Keratinocyte (primary cell): ENCODE measurements at regions not wholly inside any gene's neighbourhood (a gene's known extent, or its start where the extent isn't known, plus 50 kb on each side); places are given as distances from the start of the nearest gene placed in this dataset.

Source experiments
- DNase-seq: peaks from one replicate; pipeline ENCODE4 v3.0.0-alpha.2; 2011; ENCODE audit warnings: low read depth, missing footprints, low spot score
- FAIRE-seq: peaks from 2 replicates; lab custom pipeline; 2011; peaks lifted over from hg19 to GRCh38; lab: Jason Lieb, UNC
- H2AFZ ChIP-seq: 2 replicates; pipeline ENCODE4 v1.6.0; 2012; ENCODE audit warnings: low read length, control low read depth, inconsistent platforms; ENCODE audit not compliant: control insufficient read depth
- H3K27ac ChIP-seq: 2 replicates; pipeline ENCODE4 v1.5.1; 2011; ENCODE audit warnings: low read length; ENCODE audit not compliant: control insufficient read depth, insufficient read depth
- H3K27me3 ChIP-seq: 3 replicates; pipeline ENCODE4 v1.6.0; 2011; ENCODE audit warnings: low read length; ENCODE audit not compliant: control insufficient read depth, insufficient read depth; ENCODE audit errors: extremely low read depth
- H3K36me3 ChIP-seq, 2 experiments: 2 replicates in 1 of 2; 3 replicates in 1 of 2; pipeline ENCODE4 v1.5.1; 2011; ENCODE audit warnings: low read length in 2 of 2, mild to moderate bottlenecking in 1 of 2; ENCODE audit not compliant: control insufficient read depth in 2 of 2, insufficient read depth in 2 of 2; ENCODE audit errors: extremely low read depth in 1 of 2
- H3K4me1 ChIP-seq: 3 replicates; pipeline ENCODE4 v1.5.1; 2011; ENCODE audit warnings: low read length; ENCODE audit not compliant: control insufficient read depth, insufficient read depth; ENCODE audit errors: extremely low read depth
- H3K4me2 ChIP-seq: 3 replicates; pipeline ENCODE4 v1.6.0; 2011; ENCODE audit warnings: low read depth, low read length; ENCODE audit not compliant: control insufficient read depth, insufficient read depth; ENCODE audit errors: extremely low read depth
- H3K4me3 ChIP-seq, 3 experiments: fragments of 200-600 bp in 1 of 3; sonication (generic) in 1 of 3; 2 replicates in 2 of 3; 3 replicates in 1 of 3; pipeline ENCODE4 v1.5.1; 2011 to 2016; ENCODE audit warnings: low read length in 3 of 3, mild to moderate bottlenecking in 3 of 3, control low read depth in 2 of 3, inconsistent platforms in 1 of 3, low read depth in 1 of 3, mixed read lengths in 1 of 3, mixed run types in 1 of 3, moderate library complexity in 1 of 3; ENCODE audit not compliant: control insufficient read depth in 2 of 3, insufficient read depth in 2 of 3; ENCODE audit errors: extremely low read depth in 1 of 3
- H3K79me2 ChIP-seq: 2 replicates; pipeline ENCODE4 v1.6.0; 2012; ENCODE audit warnings: low read length; ENCODE audit not compliant: control insufficient read depth, insufficient read depth
- H3K9ac ChIP-seq: 3 replicates; pipeline ENCODE4 v1.6.0; 2011; ENCODE audit warnings: low read length; ENCODE audit not compliant: control insufficient read depth, insufficient read depth; ENCODE audit errors: extremely low read depth
- H3K9me1 ChIP-seq: 3 replicates; pipeline ENCODE4 v1.6.0; 2011; ENCODE audit warnings: low read length; ENCODE audit not compliant: control insufficient read depth, insufficient read depth; ENCODE audit errors: extremely low read depth
- H3K9me3 ChIP-seq: 2 replicates; pipeline ENCODE4 v1.5.1; 2012; ENCODE audit warnings: low read depth, low read length; ENCODE audit not compliant: control insufficient read depth
- H4K20me1 ChIP-seq: 3 replicates; pipeline ENCODE4 v1.6.0; 2011; ENCODE audit warnings: low read length; ENCODE audit not compliant: control insufficient read depth, insufficient read depth; ENCODE audit errors: extremely low read depth
- EZH2 ChIP-seq: IDR thresholded peaks from one replicate; pipeline ENCODE4 v1.6.1; 2012; ENCODE audit warnings: inconsistent platforms, mild to moderate bottlenecking, low read length, moderate library complexity
- dilution Hi-C: fragments of 300-500 bp; cut with MboI; formaldehyde crosslinking; loops from one replicate; pipeline ENCODE4 v1.7.0; 2020; ENCODE audit warnings: low sequenced_read_pairs; ENCODE audit not compliant: extremely low pct_ligation_motif_present
- TF ChIP-seq, protein P1 (sequence below), 3 experiments: IDR thresholded peaks in 1 of 3; conservative IDR thresholded peaks in 1 of 3; optimal IDR thresholded peaks in 1 of 3; 2 replicates in 2 of 3; 3 replicates in 1 of 3; pipeline versions ENCODE3 to v1.5.1; 2011; ENCODE audit warnings: low read length in 3 of 3, mild to moderate bottlenecking in 3 of 3, moderate library complexity in 2 of 3, control low read depth in 1 of 3, inconsistent platforms in 1 of 3; ENCODE audit not compliant: insufficient read depth in 2 of 3; ENCODE audit errors: extremely low read depth in 1 of 3

DNA sequence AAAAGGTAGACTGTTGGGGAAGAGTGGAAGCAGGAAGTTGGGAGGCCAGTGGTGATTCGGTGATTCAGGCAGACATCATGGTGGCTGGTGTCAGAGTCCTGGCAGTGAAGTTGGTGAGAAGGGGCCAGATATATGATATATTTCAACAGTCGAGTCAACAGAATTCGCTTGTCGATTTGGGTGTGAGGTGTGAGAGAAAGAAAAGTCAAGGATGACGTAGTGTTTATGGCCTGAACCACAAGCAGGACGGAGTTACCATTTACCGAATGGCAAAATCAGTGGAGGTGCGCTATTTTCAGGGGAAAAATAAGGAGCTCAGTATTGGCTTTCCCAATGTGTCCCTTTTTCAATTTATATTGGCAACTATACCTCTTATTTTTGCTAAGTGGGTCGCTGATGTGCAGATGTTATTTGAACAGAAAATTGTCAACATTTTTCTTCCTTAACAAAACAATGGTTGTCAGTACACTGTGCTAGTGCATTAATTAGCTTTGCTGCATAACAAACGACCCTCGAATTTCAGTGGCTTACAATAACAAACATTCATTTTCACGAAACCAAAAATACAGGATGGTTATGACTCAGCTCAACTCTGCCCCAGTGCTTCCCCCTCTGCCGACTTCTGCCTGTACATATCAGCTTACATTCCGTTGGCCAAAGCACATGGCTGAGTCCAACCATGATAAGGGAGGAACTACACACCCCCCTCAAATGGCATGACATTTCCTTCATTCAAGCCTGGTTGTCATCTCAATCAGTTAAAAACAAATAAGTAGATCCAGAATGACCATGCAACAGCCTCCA lies 255.0 kb upstream of the ZFP64 start:
- Histone ChIP-seq H4K20me1 (no peaks in the 10 kb centered on the region), H3K4me3 (no peak overlapping the region), H3K27ac (no peak overlapping the region), H3K4me1 (no peaks in the 10 kb centered on the region), H3K4me2 (no peak overlapping the region), H3K79me2 (no peaks in the 10 kb centered on the region), H3K9me3 (no peaks in the 10 kb centered on the region), H3K9ac (no peak overlapping the region), H3K9me1 (no peaks in the 10 kb centered on the region), H3K36me3 (no peaks in the 10 kb centered on the region), H2AFZ (no peak overlapping the region), H3K27me3 (no peaks in the 10 kb centered on the region)
- no peak for TF ChIP-seq EZH2
- DNase-seq (no peak), FAIRE-seq (no peak)
- dilution Hi-C loops: no loop called here

DNA sequence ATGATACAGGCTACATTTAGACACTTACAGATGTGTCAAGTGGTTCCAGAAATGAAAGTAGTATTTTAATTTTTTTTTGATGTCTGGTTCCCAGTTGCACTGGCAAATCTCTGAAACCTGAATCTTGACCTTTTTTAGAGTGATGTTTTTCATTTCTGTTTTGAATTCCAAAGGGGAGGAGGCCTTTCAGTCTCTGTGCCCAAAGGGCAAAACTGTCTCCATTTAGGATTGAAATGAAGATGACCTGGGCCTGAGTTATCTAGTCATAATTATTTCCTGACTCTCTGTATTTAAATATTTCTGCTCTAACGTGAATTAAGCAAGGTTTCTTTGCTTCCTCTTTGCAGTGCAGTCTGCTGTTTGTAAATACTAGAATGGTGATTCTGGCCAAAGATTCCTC lies 252.9 kb upstream of the ZFP64 start:
- H3K27me3 ChIP-seq: no peaks in the 10 kb centered on the region
- dilution Hi-C loops: no loop called here
- no peak for TF ChIP-seq EZH2
- TF ChIP-seq, protein P1, sequence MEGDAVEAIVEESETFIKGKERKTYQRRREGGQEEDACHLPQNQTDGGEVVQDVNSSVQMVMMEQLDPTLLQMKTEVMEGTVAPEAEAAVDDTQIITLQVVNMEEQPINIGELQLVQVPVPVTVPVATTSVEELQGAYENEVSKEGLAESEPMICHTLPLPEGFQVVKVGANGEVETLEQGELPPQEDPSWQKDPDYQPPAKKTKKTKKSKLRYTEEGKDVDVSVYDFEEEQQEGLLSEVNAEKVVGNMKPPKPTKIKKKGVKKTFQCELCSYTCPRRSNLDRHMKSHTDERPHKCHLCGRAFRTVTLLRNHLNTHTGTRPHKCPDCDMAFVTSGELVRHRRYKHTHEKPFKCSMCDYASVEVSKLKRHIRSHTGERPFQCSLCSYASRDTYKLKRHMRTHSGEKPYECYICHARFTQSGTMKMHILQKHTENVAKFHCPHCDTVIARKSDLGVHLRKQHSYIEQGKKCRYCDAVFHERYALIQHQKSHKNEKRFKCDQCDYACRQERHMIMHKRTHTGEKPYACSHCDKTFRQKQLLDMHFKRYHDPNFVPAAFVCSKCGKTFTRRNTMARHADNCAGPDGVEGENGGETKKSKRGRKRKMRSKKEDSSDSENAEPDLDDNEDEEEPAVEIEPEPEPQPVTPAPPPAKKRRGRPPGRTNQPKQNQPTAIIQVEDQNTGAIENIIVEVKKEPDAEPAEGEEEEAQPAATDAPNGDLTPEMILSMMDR (optimal IDR thresholded peaks at IDR 0.05 in 1 of 3, IDR thresholded peaks at IDR 0.05 in 1 of 3, conservative IDR thresholded peaks at IDR 0.05 in 1 of 3; ENCODE audit: extremely low read depth in 1 of 3, insufficient read depth in 2 of 3, low read length in 3 of 3): no peak

More for the DNA sequence above, 252.9 kb upstream of the ZFP64 start:
- H3K9me1 ChIP-seq: no peaks in the 10 kb centered on the region
- H3K9me3 ChIP-seq: no peaks in the 10 kb centered on the region
- H3K79me2 ChIP-seq: no peaks in the 10 kb centered on the region
- no peak overlapping the region for H2AFZ ChIP-seq
- FAIRE-seq (no peak), DNase-seq (no peak)
- H3K4me1 ChIP-seq: no peaks in the 10 kb centered on the region
- H3K9ac ChIP-seq: no peak overlapping the region
- H3K4me3 ChIP-seq: no peak overlapping the region
- H3K4me2 ChIP-seq: no peak overlapping the region
- H3K36me3 ChIP-seq: no peaks in the 10 kb centered on the region
- no peak overlapping the region for H3K27ac ChIP-seq
- no peaks in the 10 kb centered on the region for H4K20me1 ChIP-seq
